K562 (cell line): ENCODE measurements at regions not wholly inside any gene's neighbourhood (a gene's known extent, or its start where the extent isn't known, plus 50 kb on each side); places are given as distances from the start of the nearest gene placed in this dataset.

ENCODE experiments used
- GATA2 ChIP-seq: sonication (generic); formaldehyde crosslinking; IDR thresholded peaks from 2 replicates; pipeline ENCODE4 v1.4.0; 2020; ENCODE audit warnings: mild to moderate bottlenecking, missing genetic modification reagents
- HIVEP1 ChIP-seq: fragments of 250-450 bp; sonication (Bioruptor Pico); IDR thresholded peaks from 2 replicates; pipeline ENCODE4 v1.4.0; 2020; ENCODE audit warnings: mild to moderate bottlenecking
- MYC ChIP-seq, 2 experiments: fragments of 250-450 bp in 1 of 2; sonication (Bioruptor Pico) in 1 of 2; IDR thresholded peaks; 2 replicates each; pipeline versions ENCODE4 v1.5.1 to v1.6.1; 2012 to 2021; ENCODE audit warnings: low read depth in 2 of 2, borderline replicate concordance in 1 of 2, improper control_type of control experiment in 1 of 2, low read length in 1 of 2, mild to moderate bottlenecking in 1 of 2, moderate library complexity in 1 of 2
- ZNF274 ChIP-seq: IDR thresholded peaks from 2 replicates; pipeline ENCODE4 v1.6.1; 2011; ENCODE audit warnings: low read depth, mild to moderate bottlenecking, low read length, moderate library complexity, borderline replicate concordance
- TF ChIP-seq, protein P1 (sequence below): fragments of 250-450 bp; sonication (Bioruptor Pico); IDR thresholded peaks from 2 replicates; pipeline ENCODE4 v1.6.1; 2021; ENCODE audit warnings: mild to moderate bottlenecking
- TF ChIP-seq, protein P2 (sequence below), 3 experiments: IDR thresholded peaks in 2 of 3; conservative IDR thresholded peaks in 1 of 3; 2 replicates each; pipeline ENCODE4 v1.5.1; 2011 to 2012; ENCODE audit warnings: low read length in 3 of 3, mild to moderate bottlenecking in 3 of 3, control low read depth in 2 of 3, improper control_type of control experiment in 1 of 3, inconsistent platforms in 1 of 3, low read depth in 1 of 3, mixed read lengths in 1 of 3, moderate library complexity in 1 of 3; ENCODE audit not compliant: insufficient read depth in 2 of 3

DNA sequence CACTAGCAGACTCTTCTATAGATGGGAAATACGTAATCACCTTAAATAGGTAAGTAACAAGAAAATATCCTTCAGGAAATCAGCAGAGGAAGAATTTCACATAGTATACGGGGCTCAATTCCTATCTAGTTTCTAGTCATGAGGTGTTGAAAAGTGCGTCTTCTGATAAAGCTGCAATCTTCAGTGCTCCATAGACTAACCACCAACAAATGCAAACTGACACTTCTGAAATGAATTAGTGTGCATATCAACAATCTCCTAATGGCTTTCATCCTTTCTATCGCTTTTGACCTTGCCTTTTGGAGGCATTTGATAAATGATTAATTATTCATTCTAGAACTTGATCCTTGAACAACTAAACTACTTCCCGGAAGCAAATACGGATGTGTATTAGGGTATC, 2306.6 kb upstream of the AGA start:
- no peak for TF ChIP-seq MYC (IDR thresholded peaks at IDR 0.05; ENCODE audit: low read depth, low read length)
- TF ChIP-seq MYC (CRISPR knock-in tag; IDR thresholded peaks at IDR 0.05; ENCODE audit: borderline replicate concordance, low read depth), result no peak
- TF ChIP-seq, protein P1, sequence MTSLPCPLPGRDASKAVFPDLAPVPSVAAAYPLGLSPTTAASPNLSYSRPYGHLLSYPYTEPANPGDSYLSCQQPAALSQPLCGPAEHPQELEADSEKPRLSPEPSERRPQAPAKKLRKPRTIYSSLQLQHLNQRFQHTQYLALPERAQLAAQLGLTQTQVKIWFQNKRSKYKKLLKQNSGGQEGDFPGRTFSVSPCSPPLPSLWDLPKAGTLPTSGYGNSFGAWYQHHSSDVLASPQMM (CRISPR knock-in tag), result no peak
- TF ChIP-seq HIVEP1 (CRISPR knock-in tag), result no peak
- no peak for TF ChIP-seq ZNF274
- no peak for TF ChIP-seq GATA2 (CRISPR knock-in tag)
- TF ChIP-seq, protein P2, sequence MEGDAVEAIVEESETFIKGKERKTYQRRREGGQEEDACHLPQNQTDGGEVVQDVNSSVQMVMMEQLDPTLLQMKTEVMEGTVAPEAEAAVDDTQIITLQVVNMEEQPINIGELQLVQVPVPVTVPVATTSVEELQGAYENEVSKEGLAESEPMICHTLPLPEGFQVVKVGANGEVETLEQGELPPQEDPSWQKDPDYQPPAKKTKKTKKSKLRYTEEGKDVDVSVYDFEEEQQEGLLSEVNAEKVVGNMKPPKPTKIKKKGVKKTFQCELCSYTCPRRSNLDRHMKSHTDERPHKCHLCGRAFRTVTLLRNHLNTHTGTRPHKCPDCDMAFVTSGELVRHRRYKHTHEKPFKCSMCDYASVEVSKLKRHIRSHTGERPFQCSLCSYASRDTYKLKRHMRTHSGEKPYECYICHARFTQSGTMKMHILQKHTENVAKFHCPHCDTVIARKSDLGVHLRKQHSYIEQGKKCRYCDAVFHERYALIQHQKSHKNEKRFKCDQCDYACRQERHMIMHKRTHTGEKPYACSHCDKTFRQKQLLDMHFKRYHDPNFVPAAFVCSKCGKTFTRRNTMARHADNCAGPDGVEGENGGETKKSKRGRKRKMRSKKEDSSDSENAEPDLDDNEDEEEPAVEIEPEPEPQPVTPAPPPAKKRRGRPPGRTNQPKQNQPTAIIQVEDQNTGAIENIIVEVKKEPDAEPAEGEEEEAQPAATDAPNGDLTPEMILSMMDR (IDR thresholded peaks at IDR 0.05 in 2 of 3, conservative IDR thresholded peaks at IDR 0.05 in 1 of 3; ENCODE audit: insufficient read depth in 2 of 3, low read depth in 1 of 3, low read length in 3 of 3), result no peak
